OCI-LY7 (cell line): ENCODE measurements at regions not wholly inside any gene's neighbourhood (a gene's known extent, or its start where the extent isn't known, plus 50 kb on each side); places are given as distances from the start of the nearest gene placed in this dataset.

Experiments used
- BruUV-seq: library from RNA; stranded (reverse); fragments of 400-500 nt; replicated peaks from 2 replicates; lab custom pipeline; 2021; lab: Mats Ljungman, UMichigan
- CTCF ChIA-PET: fragments of 300-600 bp; sonication (Branson Sonifier 250); formaldehyde crosslinking; loops from one replicate; lab custom pipeline; 2022; ENCODE audit warnings: antibody characterized with exemption; ENCODE audit not compliant: unreplicated experiment; lab: Charles Lee
- POLR2A ChIA-PET: fragments of 300-600 bp; sonication (Branson Sonifier 250); formaldehyde crosslinking; loops from one replicate; lab custom pipeline; 2022; ENCODE audit warnings: antibody characterized with exemption; lab: Charles Lee
- DNase-seq: peaks from one replicate; pipeline ENCODE4 v3.0.0-alpha.2; 2015; ENCODE audit warnings: low spot score
- H2AFZ ChIP-seq: fragments of 200-600 bp; sonication (generic), shearing (Covaris generic); 2 replicates; pipeline ENCODE4 v1.6.1; 2014; ENCODE audit warnings: mild to moderate bottlenecking, antibody characterized with exemption, low read length, moderate library complexity
- H3K27ac ChIP-seq: fragments of 200-600 bp; sonication (generic); 2 replicates; pipeline ENCODE4 v1.5.1; 2014; ENCODE audit warnings: mixed run types, low read depth, mild to moderate bottlenecking, moderate library complexity, low read length, inconsistent platforms; ENCODE audit not compliant: poor library complexity, severe bottlenecking
- H3K36me3 ChIP-seq: fragments of 200-600 bp; sonication (generic); 2 replicates; pipeline ENCODE4 v1.6.1; 2014; ENCODE audit warnings: mild to moderate bottlenecking, antibody characterized with exemption, low read length, moderate library complexity, mixed read lengths; ENCODE audit not compliant: insufficient read depth
- H3K4me1 ChIP-seq: fragments of 200-600 bp; sonication (generic); 2 replicates; pipeline ENCODE4 v1.5.1; 2014; ENCODE audit warnings: mild to moderate bottlenecking, low read length; ENCODE audit not compliant: insufficient read depth, poor library complexity, severe bottlenecking
- H3K4me2 ChIP-seq: fragments of 200-600 bp; sonication (generic); 2 replicates; pipeline ENCODE4 v1.6.1; 2014; ENCODE audit warnings: mild to moderate bottlenecking, low read length
- H3K4me3 ChIP-seq: fragments of 200-600 bp; sonication (generic); 2 replicates; pipeline ENCODE4 v1.5.1; 2014; ENCODE audit warnings: mild to moderate bottlenecking, low read depth, low read length; ENCODE audit not compliant: poor library complexity, severe bottlenecking
- H3K79me2 ChIP-seq: fragments of 200-600 bp; sonication (generic); 2 replicates; pipeline ENCODE4 v1.6.1; 2016; ENCODE audit warnings: low read depth, mild to moderate bottlenecking, low read length, moderate library complexity, mixed read lengths; ENCODE audit not compliant: insufficient read depth
- H3K9me2 ChIP-seq: fragments of 200-600 bp; sonication (generic); 2 replicates; pipeline ENCODE4 v1.6.1; 2016; ENCODE audit warnings: mild to moderate bottlenecking, low read length, mixed read lengths; ENCODE audit not compliant: insufficient read depth
- H3K9me3 ChIP-seq: fragments of 200-600 bp; sonication (generic); 2 replicates; pipeline ENCODE4 v1.6.1; 2014; ENCODE audit warnings: mild to moderate bottlenecking, mixed run types, low read length, mixed read lengths
- H4K20me1 ChIP-seq: fragments of 200-600 bp; sonication (generic); 2 replicates; pipeline ENCODE4 v1.6.1; 2014; ENCODE audit warnings: mild to moderate bottlenecking, antibody characterized with exemption, low read length, moderate library complexity, mixed read lengths; ENCODE audit not compliant: insufficient read depth
- CTCF ChIP-seq: fragments of 200-600 bp; sonication (generic); conservative IDR thresholded peaks from 2 replicates; pipeline ENCODE4 v1.5.1; 2014; ENCODE audit warnings: mild to moderate bottlenecking, antibody characterized with exemption, low read length, moderate library complexity, mixed read lengths
- EZH2phosphoT487 ChIP-seq: fragments of 200-600 bp; sonication (generic); IDR thresholded peaks from 2 replicates; pipeline ENCODE4 v1.6.1; 2018; ENCODE audit warnings: low read depth, borderline replicate concordance, mild to moderate bottlenecking, mixed run types, antibody characterized with exemption, low read length, moderate library complexity, mixed read lengths
- intact Hi-C: fragments of 100-400 bp; cut with micrococcal nuclease; formaldehyde crosslinking; loops from one replicate; pipeline ENCODE4 v1.10.0; 2022; ENCODE audit not compliant: unreplicated experiment

GRCh38 chr17:79220201-79220712 lies 145.6 kb downstream of the ENGASE start:
- no peaks in the 10 kb centered on the region for H3K9me2 ChIP-seq
- H3K4me2 ChIP-seq = no peak overlapping the region
- no peak overlapping the region for H3K4me3 ChIP-seq
- no peaks in the 10 kb centered on the region for H3K9me3 ChIP-seq
- no peak for DNase-seq
- TF ChIP-seq CTCF = no peak
- no peak for TF ChIP-seq EZH2phosphoT487
- no peaks in the 10 kb centered on the region for H3K36me3 ChIP-seq
- H3K4me1 ChIP-seq = no peaks in the 10 kb centered on the region
- no peak overlapping the region for H2AFZ ChIP-seq
- ChIA-PET POLR2A (no interaction called here), CTCF (no interaction called here)
- intact Hi-C loops = no loop called here
- no peaks in the 10 kb centered on the region for H4K20me1 ChIP-seq
- no TSS peak for BruUV-seq
- H3K79me2 ChIP-seq = no peaks in the 10 kb centered on the region
- no peak overlapping the region for H3K27ac ChIP-seq

- Histone ChIP-seq H3K4me2 (no peak overlapping the region), H3K9me3 (no peaks in the 10 kb centered on the region), H3K79me2 (no peaks in the 10 kb centered on the region), H2AFZ (no peak overlapping the region), H3K36me3 (no peaks in the 10 kb centered on the region), H3K4me3 (no peak overlapping the region), H3K4me1 (no peaks in the 10 kb centered on the region), H3K27ac (no peak overlapping the region), H4K20me1 (no peaks in the 10 kb centered on the region), H3K9me2 (no peaks in the 10 kb centered on the region)
- DNase-seq = no peak
- TF ChIP-seq EZH2phosphoT487 = no peak
- TF ChIP-seq CTCF = no peak
- CTCF ChIA-PET = no interaction called here
- POLR2A ChIA-PET = no interaction called here
- BruUV-seq = no TSS peak
- intact Hi-C loops = no loop called here
These were observed 144.7 kb downstream of the ENGASE start for GRCh38 chr17:79219208-79219935.

GRCh38 chr17:79218825-79219200 lies 144.2 kb downstream of the ENGASE start:
- CTCF ChIA-PET = no interaction called here

More at GRCh38 chr17:79218825-79219200, 144.2 kb downstream of the ENGASE start:
- intact Hi-C loops = no loop called here
- BruUV-seq = no TSS peak
- no peak overlapping the region for H2AFZ ChIP-seq
- no peaks in the 10 kb centered on the region for H3K4me1 ChIP-seq
- POLR2A ChIA-PET = no interaction called here
- no peak overlapping the region for H3K4me3 ChIP-seq
- H3K4me2 ChIP-seq = no peak overlapping the region
- no peak overlapping the region for H3K27ac ChIP-seq
- H3K36me3 ChIP-seq = no peaks in the 10 kb centered on the region
- TF ChIP-seq CTCF (no peak), EZH2phosphoT487 (no peak)
- H4K20me1 ChIP-seq = no peaks in the 10 kb centered on the region
- DNase-seq = no peak
- H3K9me3 ChIP-seq = no peaks in the 10 kb centered on the region
- H3K9me2 ChIP-seq = no peaks in the 10 kb centered on the region
- H3K79me2 ChIP-seq = no peaks in the 10 kb centered on the region
